HG03025 (cell line): ENCODE measurements at regions not wholly inside any gene's neighbourhood (a gene's known extent, or its start where the extent isn't known, plus 50 kb on each side); places are given as distances from the start of the nearest gene placed in this dataset.
A peak's percentile ranks its signal among the peaks of the same experiment; 100 is the strongest.

Experiments used
- ATAC-seq: cut with Tn5 transposase; IDR thresholded peaks from one replicate; pipeline ENCODE4 v1.9.1; 2021; ENCODE audit warnings: mild to moderate bottlenecking, moderate library complexity; ENCODE audit not compliant: unreplicated experiment, low FRiP score

DNA sequence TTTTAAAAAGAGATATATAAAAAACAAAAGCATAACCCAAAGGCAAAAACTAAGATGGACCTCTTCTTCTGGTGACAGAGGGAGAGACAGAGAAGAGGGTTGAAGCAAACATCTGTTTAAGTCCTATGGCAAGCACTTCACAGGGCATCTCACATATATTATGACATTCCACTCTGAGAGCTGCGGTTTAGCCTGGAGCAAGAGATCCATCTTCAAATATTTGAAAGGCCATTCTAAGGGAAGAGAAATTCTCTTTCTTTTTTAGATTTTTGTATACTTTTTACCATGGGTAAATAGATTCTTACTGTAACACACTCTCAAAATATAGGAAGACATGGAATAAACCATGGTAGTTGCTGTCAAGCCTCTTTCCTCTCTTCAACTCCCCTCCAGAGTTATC lies 204.1 kb downstream of the GXYLT1 start:
- no peak for ATAC-seq

DNA sequence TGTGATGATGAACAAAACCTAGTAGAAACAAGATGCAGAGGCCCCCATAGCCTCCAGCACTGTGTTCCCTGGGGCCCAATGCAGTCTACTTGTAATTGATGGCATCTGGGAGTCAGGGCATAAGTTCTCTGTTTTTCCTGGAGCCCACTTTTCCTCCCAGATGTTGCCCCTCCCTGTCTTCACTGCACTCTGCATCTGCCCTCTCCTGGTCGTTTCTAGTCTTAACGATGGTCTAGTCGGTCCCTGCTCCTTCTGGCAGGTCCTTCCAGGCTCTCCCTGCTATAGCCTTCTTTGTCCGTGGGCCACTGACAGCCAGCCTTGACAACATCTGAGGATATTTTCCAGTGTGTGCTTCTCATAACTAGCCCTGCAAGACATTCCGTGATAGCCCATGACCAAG lies 208.3 kb downstream of the GXYLT1 start:
- no peak for ATAC-seq

DNA sequence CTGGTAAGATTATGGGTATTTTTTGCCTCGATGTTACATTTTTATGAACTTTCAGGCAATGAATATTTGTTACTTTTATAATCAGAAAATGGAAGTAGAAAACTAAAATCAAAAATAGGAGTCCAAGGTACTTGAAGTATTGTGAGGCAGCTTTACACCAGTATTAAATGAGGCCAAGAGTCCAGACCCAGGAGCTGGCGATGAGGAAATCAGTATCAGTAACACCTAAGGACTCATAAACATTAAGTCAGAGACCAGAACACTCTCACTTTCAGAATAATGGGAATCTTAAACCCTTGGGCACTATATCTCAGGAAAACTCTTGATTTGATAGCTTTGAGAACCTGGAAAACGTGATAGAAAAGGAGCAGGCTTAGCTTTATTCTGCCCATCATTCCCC lies 208.8 kb downstream of the GXYLT1 start:
- ATAC-seq: no peak

DNA sequence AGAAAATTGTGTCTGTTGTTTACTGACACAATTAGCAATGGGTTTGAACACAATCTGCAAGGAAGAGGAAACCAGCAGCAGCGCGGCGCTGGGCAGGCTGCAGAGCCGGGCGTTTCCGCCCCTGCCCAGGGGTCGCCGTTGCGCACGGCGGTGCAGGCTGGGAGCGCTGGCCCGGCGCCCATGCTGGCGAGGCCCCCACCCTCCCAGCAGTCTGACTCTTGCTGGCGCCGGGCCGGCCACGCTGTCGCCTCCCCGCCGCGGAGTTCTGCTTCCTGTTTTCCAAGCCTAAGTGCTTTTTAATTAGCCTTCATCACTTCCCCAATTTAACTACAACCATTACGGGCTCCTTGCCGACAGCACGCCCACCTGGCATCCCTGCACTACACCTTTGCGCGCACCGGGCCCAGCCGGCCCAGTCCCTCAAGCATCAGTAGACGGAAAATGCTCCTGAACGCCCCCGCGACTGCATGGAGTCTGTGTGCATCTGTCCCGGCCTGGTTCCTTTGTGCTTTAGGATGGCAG lies 212.1 kb downstream of the GXYLT1 start:
- peak; percentile 54 for ATAC-seq

DNA sequence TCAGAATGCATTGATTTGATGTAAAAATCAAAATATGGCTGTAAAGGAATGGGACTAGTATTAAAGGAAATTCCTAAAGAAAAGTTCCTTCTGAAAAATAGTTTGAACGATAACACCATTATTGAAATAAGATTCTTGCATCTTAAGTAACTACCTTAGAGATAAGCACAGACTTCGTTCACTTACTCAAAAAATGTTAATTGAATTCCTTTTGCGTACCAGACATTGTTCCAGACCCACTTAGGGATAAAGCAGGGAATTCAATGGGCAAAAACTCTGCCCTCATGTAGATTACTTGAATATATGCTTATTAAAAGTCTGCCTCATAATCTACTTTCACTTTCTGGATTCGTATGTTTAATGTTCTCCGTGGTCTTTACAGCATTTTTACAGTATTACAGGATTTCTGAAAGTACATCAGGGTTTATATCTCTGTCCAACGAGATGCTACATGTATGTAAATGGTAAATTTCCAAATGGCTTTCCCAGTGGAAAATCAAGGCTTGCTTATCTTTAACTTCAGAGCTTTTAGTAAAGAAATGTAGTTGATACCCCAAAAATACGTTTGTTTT lies 213.7 kb downstream of the GXYLT1 start:
- ATAC-seq: no peak

DNA sequence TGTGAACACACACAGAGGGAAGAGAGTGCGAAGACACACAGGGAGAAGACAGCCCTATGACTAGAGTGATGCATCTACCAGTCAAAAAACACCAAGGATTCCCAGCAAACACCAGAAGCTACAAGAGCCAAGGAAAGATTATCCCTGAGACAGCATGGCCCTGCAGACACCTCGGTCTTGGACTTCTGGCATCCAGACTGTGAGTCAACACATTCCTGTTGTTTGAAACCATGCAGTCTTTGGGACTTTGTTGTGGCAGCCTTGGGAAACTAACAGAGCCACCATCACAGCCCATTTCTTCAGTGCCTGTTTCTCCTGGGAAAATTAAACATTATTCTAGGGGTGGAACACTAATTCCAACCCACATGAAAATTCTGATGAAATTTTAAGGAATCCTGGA lies 220.6 kb downstream of the GXYLT1 start:
- no peak for ATAC-seq

DNA sequence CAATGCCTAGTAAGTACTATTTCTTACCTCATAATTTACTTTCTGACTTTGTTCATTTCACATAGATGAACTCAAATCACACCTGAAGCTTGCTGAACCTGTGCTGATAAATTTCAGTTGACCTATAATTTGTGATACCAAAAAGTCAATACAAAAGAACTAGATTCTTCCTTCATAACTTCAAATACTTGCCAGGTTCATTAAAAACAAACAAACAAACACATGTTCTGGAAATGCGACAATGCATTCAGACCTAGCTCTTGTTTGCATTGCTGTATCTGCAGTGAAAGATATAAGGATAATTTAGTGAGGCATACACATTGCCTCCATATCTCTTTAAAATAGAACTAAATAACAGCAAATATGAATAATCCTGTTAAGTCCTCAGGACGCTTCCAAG lies 221.3 kb downstream of the GXYLT1 start:
- no peak for ATAC-seq

DNA sequence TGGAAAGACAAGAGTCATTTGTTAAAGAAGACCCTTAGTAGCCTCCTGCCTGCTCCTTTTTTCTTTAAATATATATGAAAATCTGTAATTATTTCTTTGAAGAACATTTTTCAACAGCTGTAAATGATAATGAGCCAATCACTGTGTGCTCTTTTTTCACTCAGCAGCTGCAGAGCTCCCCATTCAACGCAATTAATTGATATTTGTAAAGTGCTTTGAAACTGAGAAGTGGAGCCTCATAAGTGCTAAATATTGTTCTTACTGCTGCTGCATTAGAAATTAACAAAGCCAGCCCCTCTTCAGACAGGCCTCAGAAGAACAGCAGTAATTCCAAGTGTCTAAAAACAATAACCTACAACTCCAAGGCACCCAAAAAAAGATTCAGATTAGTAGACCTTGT lies 224.3 kb downstream of the GXYLT1 start:
- no peak for ATAC-seq

DNA sequence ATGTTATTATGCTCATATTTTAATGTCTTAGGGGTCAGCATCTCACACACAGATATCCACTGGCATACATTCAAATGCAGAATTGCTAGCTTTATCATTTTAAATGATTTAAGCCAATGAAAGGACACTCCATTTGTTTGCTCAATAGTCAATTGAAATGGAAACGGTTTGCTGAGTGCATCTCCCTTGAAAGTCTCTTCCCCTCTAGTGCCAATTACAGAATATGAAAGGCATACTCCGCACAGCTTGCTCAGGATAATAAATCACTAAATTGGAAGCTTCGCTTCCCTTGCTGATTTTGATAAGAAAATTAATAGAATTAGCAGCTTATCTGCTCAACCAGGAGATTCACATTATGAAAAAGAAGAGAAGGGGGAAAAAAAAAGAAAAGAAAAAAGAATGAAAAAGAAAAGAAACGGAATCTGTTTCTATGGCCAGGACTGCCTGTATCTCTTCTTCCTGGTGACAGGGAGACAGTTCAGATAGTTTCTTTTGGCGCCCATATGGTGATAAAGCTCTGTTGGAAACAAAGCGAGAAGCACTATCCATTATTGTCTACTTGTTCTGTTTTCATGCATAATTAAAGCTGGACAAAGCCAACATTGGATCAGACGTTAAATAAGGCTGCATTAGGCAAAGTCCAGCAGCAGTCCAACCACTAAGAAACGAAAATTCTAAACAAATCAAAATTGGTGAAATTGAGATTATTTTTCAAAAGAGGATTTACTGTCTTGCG lies 225.0 kb downstream of the GXYLT1 start:
- no peak for ATAC-seq

DNA sequence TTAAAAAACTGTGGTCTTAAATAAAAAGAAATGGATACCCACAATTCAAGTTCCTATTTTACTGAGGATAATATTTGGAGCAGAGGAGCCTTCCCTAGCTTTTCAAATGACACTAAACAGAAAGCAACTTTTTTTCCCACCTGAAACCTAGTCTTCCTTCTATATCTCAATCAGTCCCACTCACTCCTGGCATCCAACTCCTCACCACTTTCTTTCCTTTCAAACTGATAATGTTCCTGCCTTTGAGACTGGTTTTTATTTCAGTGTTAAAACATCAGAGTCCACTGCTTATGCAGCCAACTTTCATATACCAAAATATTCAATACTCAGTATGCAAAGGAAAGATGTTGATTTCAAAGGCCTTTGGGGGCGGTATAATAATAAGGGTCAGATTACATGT lies 225.6 kb downstream of the GXYLT1 start:
- no peak for ATAC-seq

DNA sequence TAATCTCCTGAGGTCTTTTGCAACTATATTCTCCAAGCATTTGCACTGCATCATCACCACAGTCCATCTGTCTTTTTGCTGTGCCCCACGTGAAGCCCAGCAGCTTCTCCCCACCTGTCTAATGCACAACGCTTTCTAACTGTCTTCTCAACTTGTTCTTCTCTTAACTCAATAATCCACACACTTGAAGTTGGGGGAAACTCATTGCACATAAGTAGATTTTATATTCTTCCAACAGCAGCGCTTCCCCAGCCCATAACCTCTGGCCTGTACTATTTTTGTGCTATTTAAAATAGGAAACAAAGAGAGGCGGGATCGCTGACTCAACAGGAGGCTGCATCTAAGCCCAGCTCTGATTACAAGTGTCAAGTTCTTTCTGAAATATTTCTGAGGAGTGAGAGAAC lies 226.7 kb downstream of the GXYLT1 start:
- ATAC-seq: no peak

DNA sequence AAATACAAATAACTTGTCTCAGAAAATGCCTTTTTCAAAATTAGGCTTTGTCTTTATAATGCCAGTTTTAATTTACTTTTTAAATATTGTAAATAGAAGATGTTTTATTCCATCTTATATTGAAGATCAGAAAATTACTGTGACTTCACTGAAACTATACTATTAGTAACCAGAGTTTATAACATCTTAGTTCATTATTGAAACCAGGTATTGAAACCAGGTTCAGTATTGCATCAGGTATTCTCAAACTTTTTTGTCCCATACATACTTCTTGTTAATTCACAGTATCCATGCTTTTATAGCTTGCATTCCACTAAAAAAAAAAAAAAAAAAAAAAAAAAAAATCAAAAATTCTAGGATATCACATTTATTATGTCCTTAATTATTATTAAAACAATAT lies 227.5 kb downstream of the GXYLT1 start:
- ATAC-seq: no peak

DNA sequence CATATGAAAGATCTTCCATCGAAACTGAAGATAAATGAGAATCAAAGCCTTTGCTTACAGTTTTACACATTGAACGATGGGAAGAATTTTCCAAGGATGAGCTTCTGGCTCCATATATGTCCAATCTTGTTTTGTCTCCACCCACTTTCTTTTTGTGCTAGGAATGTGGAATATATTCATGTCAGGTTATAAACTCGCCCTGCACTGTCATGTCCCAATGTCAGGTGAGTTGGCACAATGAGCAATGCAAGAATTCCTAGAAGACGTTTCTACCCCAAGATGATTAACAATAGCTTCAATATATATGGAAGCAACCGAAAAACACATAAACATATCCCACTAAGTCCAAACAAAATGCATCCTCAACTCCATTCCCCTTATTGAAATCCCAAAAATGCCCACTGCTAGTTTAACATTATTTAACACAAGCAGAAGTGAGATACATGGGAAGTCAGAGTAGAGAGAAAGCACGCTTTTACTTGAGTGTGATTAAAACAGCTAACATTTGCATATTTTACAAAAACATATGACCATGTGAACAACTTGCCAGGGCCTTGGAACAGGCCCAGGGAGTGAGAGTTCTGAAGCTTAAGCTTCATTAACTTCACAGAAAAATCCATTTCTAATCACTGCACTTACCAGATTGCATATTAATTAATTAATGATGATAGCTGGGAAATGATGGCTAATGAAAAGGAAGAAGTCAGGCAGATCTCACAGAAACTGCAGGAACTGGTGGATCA lies 233.9 kb downstream of the GXYLT1 start:
- ATAC-seq: no peak

DNA sequence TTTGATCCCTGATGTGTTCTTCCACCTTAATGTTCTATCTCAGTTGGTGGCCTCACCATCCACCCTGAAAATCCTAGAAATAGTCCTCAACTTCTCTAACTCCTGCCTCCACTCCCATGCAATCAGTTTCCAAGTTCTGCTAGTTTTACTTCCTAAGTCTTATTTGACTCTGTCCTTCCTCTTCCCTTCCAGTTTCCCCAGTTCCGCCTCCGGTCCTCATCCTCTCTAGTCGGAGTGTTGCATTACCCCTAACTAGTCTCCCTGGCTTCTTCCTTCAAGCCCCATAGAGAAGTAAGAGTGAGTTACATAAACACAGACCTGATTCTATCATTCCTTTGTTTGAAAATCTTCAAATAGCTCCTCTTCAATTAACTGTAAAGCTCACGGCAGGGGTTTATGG lies 236.5 kb downstream of the GXYLT1 start:
- ATAC-seq: no peak

DNA sequence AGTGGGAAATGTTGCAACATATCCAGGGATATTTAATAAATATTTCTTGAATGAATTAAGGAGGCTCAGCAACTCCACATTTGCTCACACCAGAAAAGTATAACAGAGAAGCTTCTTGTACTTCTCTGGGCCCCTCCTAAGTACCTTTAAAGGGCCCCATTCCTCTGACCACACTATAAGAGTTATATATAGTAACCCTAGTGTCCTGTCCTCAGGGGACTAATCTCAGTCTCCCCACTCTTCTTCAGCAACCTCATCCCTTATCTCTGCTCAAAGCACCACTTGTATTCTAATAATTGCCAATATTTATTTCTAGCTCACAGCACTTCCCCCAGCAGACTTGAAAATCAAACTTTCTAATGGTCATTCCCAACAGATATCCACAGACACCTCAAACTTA lies 237.1 kb downstream of the GXYLT1 start:
- no peak for ATAC-seq

DNA sequence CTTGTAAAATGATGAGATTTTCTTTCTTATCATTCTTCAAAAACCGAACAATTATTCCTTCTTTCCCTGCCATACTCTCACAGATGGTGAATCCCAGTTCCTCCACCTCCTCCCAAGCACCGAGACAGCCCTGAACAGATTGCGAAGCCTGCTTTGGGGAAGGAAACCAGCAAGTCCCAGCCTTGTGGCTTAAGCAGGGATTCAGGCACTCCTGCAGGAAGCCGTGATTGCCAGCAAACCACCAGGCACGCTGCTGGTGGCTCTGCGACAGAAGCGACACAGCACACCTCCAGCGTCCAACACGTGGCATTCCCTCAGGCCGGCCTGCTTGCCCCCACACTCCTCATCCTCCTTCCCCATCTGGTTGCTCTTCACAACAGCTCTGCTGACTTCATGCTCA lies 237.7 kb downstream of the GXYLT1 start:
- no peak for ATAC-seq

DNA sequence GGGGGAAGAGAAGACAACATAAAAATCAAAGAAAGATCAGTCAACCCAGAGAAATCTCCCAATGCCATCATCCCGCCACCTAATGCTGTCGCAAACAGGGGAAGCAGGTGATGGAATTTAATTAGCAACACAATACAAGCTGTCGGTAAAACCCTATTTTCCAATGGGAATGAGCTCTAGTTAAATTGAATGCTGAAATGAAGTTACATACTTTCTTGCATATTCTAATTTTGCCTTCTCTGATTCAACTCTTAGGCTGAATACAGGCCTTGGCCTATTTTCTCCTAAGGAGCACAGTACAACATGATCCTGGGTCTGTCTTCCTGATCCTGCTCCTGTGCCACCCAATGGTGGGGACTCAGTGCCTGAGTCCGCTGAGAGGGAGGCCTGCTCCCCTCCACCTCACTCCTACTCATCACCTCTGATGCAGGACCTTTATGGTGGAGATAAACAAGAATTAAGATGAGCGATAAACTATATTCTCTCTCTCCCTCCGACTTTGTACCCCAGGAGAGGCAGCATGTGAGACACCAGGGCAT lies 238.8 kb downstream of the GXYLT1 start:
- ATAC-seq: no peak

DNA sequence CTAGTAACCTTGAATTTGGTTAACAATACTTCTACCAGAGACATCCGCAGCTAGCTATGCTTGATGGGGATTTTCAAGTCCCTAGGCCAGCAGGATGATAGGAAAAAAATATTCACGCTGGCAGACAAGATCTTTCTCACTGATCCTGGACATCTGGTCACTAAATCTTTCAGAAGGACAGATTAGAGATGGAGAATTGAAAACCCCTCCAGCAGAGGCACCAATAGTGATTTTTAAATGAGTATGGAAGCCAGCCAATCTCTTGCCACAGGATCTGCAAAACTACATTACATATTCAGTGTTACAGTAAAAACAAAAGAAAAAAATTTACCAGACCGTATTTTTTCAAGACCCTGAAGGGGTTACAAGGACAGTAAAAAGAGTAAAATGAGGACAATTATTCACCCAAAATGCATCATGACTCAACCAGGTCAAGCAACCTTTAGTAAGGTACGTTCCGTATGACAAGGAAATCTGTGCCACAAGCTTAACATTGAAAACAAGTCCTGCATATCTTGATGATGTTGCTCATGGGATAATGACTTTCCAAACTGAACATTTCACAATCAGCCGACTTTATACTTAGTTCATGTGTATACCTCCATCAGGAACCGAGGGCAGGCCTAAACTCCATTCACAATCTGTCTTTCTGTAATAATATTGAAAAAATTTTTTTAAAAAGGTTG lies 239.5 kb downstream of the GXYLT1 start:
- no peak for ATAC-seq

DNA sequence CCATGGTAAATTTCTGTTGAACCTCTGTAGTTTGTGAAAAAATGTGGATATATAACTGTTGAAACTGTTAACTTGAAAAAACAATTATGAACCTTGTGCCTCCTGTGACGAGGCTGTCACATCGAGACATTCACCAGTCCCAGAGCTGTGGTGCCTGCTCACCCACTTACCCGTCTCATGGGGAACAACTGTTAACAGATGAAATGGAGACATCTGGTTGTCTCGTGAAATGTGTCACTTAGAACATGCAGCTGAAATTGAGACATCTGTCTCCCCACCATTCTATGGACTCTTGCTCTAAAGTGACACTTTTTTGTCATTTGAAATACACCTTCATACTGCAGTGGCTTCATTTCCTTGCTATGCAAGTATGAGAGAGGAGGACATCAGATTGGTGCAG lies 240.6 kb downstream of the GXYLT1 start:
- no peak for ATAC-seq

DNA sequence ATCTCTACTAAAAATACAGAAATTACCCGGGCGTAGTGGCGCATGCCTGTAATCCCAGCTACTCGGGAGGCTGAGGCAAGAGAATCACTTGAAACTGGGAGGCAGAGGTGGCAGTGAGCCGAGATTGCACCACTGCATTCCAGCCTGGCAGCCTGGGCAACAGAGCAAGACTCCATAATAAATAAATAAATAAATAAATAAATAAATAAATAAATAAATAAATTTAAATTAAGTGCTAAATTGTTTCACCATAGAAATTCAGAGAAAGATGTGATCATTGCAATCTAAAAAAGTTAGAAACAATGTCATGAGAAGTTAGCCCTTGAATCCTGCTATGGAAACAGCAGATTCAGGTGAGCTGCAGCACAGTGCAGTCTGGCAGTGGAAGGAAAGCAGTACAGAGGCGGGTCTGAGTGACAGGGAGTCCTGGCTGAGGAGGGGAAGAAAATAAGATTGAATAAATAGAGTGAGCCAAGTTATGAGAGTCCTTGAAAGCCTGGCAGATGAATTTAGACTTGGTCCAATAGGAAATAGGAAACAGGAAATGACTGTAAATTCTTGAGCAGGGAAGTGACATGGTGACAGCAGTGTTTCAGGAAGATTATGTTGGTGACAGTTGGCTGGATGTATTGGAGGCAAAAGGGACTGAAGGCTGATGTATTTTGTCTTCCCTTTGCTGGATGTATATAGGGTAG lies 241.5 kb downstream of the GXYLT1 start:
- ATAC-seq: no peak
